ENCODE measurements at regions not wholly inside any gene's neighbourhood (a gene's known extent, or its start where the extent isn't known, plus 50 kb on each side); places are given as distances from the start of the nearest gene placed in this dataset.
A peak's percentile ranks its signal among the peaks of the same experiment; 100 is the strongest.

DNA sequence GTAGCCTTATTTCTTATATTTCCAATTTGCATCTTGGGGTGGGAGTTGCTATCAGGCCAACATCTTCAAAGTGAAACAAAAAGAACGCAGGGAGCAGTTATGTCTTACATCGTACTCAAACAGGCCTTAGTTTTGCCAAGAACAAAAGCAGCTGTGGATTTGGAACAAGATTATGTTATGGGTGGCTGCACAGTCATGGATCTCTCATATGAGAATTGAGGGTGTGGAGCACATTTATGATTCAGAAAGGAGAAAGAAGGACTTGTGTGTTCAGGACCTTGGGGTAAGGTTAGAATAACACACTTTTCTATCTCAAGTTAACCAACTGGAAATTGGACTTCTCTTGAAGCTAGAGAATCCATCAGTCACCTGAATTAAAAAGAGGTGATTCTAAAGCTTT, 259.9 kb downstream of the FOXA2 start:
- no peak for DNase-seq (ENCODE audit: low read depth)
- TF ChIP-seq, protein P1, sequence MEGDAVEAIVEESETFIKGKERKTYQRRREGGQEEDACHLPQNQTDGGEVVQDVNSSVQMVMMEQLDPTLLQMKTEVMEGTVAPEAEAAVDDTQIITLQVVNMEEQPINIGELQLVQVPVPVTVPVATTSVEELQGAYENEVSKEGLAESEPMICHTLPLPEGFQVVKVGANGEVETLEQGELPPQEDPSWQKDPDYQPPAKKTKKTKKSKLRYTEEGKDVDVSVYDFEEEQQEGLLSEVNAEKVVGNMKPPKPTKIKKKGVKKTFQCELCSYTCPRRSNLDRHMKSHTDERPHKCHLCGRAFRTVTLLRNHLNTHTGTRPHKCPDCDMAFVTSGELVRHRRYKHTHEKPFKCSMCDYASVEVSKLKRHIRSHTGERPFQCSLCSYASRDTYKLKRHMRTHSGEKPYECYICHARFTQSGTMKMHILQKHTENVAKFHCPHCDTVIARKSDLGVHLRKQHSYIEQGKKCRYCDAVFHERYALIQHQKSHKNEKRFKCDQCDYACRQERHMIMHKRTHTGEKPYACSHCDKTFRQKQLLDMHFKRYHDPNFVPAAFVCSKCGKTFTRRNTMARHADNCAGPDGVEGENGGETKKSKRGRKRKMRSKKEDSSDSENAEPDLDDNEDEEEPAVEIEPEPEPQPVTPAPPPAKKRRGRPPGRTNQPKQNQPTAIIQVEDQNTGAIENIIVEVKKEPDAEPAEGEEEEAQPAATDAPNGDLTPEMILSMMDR (conservative IDR thresholded peaks at IDR 0.05; ENCODE audit: low read depth, low read length) = no peak
- no peak overlapping the region for H3K4me3 ChIP-seq (ENCODE audit: low read length)

DNA sequence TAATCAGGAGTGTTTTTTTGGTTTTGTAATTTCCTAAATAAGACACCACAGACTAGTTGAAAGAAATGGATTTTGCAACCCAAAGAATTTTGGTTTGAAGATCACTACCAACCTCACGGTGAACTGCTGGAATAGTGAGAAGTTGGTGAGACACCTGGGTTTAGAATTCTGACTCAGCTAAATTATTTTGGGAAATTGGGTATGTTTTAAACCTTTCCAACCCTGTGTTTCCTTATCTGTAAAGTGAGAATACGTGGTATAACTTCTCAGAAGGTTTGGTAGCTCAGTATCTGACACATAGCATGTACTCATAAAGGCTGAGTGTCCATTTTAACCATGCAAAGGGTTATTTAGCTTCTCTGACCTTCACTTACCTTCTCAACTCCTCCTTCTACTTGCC, 261.9 kb downstream of the FOXA2 start:
- no peak overlapping the region for H3K4me3 ChIP-seq (ENCODE audit: low read length)
- TF ChIP-seq, protein P1 (conservative IDR thresholded peaks at IDR 0.05; ENCODE audit: low read depth, low read length) = no peak
- DNase-seq (ENCODE audit: low read depth) = no peak

DNA sequence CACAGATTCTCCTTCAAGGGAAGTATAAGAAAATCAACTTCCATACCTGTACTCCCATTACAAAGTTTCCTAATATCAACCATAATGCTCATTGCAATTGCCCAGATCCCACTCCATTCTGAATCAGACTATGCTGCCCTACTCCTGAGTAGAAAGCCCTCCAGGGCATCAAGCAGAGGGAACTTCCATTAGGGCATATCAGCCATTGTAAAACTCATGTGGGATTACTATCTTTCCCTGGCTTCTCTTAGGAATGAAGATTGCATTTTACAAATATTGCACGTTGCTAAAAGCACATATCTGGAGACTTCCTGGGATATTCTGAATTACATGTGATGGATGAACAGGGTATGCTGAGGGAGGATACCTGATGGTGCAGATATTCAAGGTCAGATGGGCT, 263.2 kb downstream of the FOXA2 start:
- TF ChIP-seq, protein P1 (conservative IDR thresholded peaks at IDR 0.05; ENCODE audit: low read depth, low read length) = no peak

DNA sequence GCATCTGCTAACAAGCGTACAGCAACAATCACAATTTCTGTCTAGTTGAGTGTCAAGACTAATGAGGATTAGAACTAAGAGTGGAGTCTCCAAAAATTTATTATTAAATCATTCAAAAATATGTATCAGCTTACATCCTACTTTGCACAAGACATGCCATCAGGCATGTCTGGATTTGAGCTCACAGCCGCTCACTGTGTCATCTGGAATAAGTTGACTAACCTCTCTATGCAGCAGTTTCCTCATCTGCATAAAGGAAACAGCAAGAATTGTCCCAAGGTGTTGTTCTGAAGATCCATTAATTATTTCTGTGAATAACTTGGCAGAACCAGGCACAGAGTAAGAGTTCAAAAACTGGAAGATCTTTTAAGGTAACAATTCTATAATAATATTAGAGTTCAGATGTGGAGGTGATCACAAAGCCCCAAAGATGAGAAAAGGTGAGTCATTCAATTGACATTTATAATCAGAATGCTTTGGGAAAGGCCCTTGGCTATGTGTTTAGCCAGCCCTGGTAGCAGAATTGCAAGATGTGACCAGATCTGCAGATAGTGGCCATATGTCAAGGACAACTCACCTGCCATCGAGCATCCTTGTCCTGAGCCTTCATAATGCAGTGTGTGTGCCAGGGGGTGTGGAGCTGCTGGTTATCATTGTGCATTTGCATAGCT, 264.0 kb downstream of the FOXA2 start:
- TF ChIP-seq, protein P1 (conservative IDR thresholded peaks at IDR 0.05; ENCODE audit: low read depth, low read length) = no peak
- no peak overlapping the region for H3K4me3 ChIP-seq (ENCODE audit: low read length)
- DNase-seq (ENCODE audit: low read depth) = no peak

More for the DNA sequence above, 263.2 kb downstream of the FOXA2 start:
- H3K4me3 ChIP-seq (ENCODE audit: low read length) = no peak overlapping the region
- no peak for DNase-seq (ENCODE audit: low read depth)

DNA sequence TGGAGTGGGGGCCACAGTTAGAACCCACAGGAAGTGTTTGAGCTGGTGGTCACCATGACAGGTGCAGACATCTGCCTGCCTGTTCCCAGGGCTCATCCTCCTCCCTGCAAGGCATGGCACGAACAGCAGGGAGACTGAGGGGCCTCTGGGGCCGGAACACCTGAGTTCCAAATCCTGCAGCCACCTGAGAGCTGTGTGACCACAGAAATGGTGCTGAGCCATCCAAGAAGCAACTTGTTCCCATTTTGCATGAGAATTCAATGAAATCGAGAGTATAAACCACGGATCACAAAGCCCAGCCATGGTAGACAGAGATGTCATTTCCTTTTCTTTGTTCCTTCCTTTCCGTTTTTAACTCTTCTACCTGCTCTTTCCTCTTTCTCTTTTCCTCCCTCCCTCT, 268.6 kb downstream of the FOXA2 start:
- TF ChIP-seq, protein P1 (conservative IDR thresholded peaks at IDR 0.05; ENCODE audit: low read depth, low read length) = no peak
- H3K4me3 ChIP-seq (ENCODE audit: low read length) = no peak overlapping the region
- DNase-seq (ENCODE audit: low read depth) = no peak

DNA sequence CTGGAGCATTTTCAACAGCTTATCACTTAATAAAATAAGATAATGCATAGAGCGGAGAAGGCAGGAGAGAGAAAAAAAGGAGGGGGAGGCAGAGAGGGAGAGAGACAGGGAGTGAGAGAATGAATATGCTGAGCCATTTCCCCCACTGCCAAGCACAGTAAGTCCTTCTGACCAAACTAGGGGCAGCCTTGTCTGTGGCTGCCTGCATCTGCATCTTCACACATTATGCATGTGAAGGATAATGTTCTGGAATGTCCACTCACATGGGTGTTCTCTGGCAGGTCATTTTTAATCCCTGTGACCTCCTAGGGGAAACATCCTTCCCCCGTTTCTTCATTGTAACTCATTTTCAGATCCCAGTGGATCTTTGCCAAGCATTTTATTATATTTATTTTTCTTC, 269.3 kb downstream of the FOXA2 start:
- no peak overlapping the region for H3K4me3 ChIP-seq (ENCODE audit: low read length)
- no peak for DNase-seq (ENCODE audit: low read depth)
- TF ChIP-seq, protein P1 (conservative IDR thresholded peaks at IDR 0.05; ENCODE audit: low read depth, low read length) = no peak

DNA sequence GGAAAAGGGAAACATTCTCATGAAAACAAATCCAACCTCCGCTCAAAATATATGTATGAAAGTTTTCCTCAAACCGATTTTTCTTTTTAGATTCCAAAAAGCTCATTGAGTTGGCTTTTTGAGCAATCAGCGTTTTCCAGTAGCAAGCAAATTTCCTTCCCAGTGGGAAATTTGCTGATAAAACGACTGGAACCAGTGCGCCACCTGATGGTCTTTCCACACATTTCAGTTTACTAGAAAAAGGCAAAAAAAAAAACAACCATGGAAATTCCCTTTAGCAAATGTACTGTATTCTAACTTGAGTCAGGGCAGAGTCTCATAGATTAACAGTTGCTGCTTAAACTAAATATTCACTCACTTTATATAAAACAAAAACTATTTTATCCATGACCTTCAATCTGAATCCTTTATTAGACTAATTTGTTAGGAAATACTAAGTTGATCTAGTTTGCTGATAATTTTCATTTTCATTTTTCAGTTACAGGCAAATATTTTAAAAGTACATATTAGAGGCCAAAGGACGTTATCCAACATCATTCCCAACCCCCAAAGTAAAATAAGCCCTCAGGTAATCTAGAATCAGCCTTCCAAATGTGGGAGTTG, 271.5 kb downstream of the FOXA2 start:
- no peak for DNase-seq (ENCODE audit: low read depth)
- TF ChIP-seq, protein P1 (conservative IDR thresholded peaks at IDR 0.05; ENCODE audit: low read depth, low read length) = peak; percentile 64
- H3K4me3 ChIP-seq (ENCODE audit: low read length) = no peak overlapping the region
